ENCODE measurements at regions not wholly inside any gene's neighbourhood (a gene's known extent, or its start where the extent isn't known, plus 50 kb on each side); places are given as distances from the start of the nearest gene placed in this dataset.

DNA sequence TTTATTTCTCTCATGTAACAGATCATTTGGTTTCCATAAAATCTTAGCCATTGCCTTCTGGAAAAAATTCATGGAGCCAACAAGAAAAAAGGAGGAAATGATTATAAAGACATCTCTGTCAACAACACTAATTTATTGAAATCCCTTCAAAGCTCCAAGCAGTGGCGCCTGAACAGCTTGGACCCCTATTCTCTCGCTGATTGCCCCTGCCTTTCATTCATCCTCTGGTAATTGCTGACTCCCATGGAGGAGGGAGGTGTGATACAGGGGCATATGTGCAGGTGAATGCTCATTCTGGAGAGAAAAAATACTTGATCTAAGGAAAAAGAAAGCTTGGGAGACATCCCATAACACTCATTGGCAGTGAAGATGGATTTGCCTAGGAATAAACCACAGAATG lies 345.5 kb downstream of the FGFR2 start:
- H3K27me3 ChIP-seq (replicated peaks in 1 of 4; ENCODE audit: control extremely low read depth in 1 of 4, control insufficient read depth in 3 of 4, insufficient read depth in 4 of 4, low read length in 3 of 4), result no peaks in the 10 kb centered on the region

DNA sequence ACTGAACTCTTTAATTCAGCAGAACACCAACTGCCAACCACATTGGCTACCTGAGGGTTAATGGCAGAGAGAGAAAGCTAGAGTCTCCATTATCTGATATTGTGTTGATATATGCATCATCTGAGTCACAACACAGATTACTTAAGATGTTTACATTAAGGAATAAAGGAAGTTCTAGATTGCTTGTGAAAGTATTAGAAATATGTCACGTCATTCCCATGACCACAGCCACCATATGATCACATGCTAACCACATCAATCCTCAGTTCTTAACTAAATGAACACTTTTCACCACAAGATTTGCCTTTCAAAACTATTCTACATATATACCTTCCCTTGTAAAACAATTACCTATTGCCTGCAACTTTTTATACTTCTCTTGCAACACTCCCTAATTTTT lies 337.9 kb downstream of the FGFR2 start:
- ChIA-PET CTCF (no interaction called here), POLR2A (no interaction called here)
- H3K4me1 ChIP-seq (ENCODE audit: control insufficient read depth in 2 of 2, insufficient read depth in 2 of 2, low read length in 2 of 2), result no peaks in the 10 kb centered on the region
- H3K4me2 ChIP-seq (replicated peaks; ENCODE audit: low read depth, low read length, poor library complexity, severe bottlenecking), result no peak overlapping the region
- H3K27ac Mint-ChIP-seq, result no peak overlapping the region
- H3K4me3 Mint-ChIP-seq, result no peak overlapping the region
- ATAC-seq (ENCODE audit: low read depth), result no peak
- no peaks in the 10 kb centered on the region for H3K9me3 Mint-ChIP-seq (ENCODE audit: insufficient read depth)
- no peak overlapping the region for H2AFZ ChIP-seq (ENCODE audit: insufficient read depth, low read depth, low read length, poor library complexity, severe bottlenecking)
- no peaks in the 10 kb centered on the region for H3K36me3 ChIP-seq (replicated peaks in 1 of 2; ENCODE audit: control extremely low read depth in 1 of 2, control insufficient read depth in 1 of 2, extremely low read depth in 1 of 2, insufficient read depth in 2 of 2, low read length in 1 of 2)
- no peak for TF ChIP-seq CTCF (IDR thresholded peaks at IDR 0.05)
- no peak for TF ChIP-seq EZH2 (IDR thresholded peaks at IDR 0.05; ENCODE audit: borderline replicate concordance, insufficient read depth, low read depth, low read length, poor library complexity, severe bottlenecking)
- no peaks in the 10 kb centered on the region for H3K79me2 ChIP-seq (ENCODE audit: control insufficient read depth, insufficient read depth, low read length)
- no peaks in the 10 kb centered on the region for H3K27me3 ChIP-seq (replicated peaks in 1 of 4; ENCODE audit: control extremely low read depth in 1 of 4, control insufficient read depth in 3 of 4, insufficient read depth in 4 of 4, low read length in 3 of 4)
- no peak for DNase-seq
- WGBS (ENCODE audit: insufficient coverage), result no CpG with 5 or more reads among the region's 1 CpG
- no peaks in the 10 kb centered on the region for H3K4me1 Mint-ChIP-seq
- H3K27me3 Mint-ChIP-seq, result no peaks in the 10 kb centered on the region
- intact Hi-C loops (cut with micrococcal nuclease), result no loop called here
- H3K9ac ChIP-seq (ENCODE audit: low read length), result no peak overlapping the region
- H3K4me3 ChIP-seq (ENCODE audit: control extremely low read depth in 1 of 5, extremely low read depth in 1 of 5, insufficient read depth in 1 of 5, low read depth in 2 of 5, low read length in 4 of 5), result no peak overlapping the region
- H4K20me1 ChIP-seq (ENCODE audit: control insufficient read depth, insufficient read depth, low read length, poor library complexity, severe bottlenecking), result no peaks in the 10 kb centered on the region
- no peak overlapping the region for H3K27ac ChIP-seq (ENCODE audit: low read length in 2 of 2)
- H3K9me3 ChIP-seq (ENCODE audit: control extremely low read depth in 1 of 3, control insufficient read depth in 2 of 3, insufficient read depth in 1 of 3, low read length in 2 of 3), result peaks cover 0 to 6% (median 0%) of the 10 kb centered on the region in 3 donors

More for the DNA sequence above, 345.5 kb downstream of the FGFR2 start:
- no peak overlapping the region for H3K4me3 ChIP-seq (ENCODE audit: control extremely low read depth in 1 of 5, extremely low read depth in 1 of 5, insufficient read depth in 1 of 5, low read depth in 2 of 5, low read length in 4 of 5)
- intact Hi-C loops (cut with micrococcal nuclease), result no loop called here
- no peaks in the 10 kb centered on the region for H3K36me3 ChIP-seq (replicated peaks in 1 of 2; ENCODE audit: control extremely low read depth in 1 of 2, control insufficient read depth in 1 of 2, extremely low read depth in 1 of 2, insufficient read depth in 2 of 2, low read length in 1 of 2)
- no peaks in the 10 kb centered on the region for H3K4me1 Mint-ChIP-seq
- ChIA-PET CTCF (no interaction called here), POLR2A (no interaction called here)
- H3K9me3 ChIP-seq (ENCODE audit: control extremely low read depth in 1 of 3, control insufficient read depth in 2 of 3, insufficient read depth in 1 of 3, low read length in 2 of 3), result no peaks in the 10 kb centered on the region
- H3K9me3 Mint-ChIP-seq (ENCODE audit: insufficient read depth), result peaks cover 3% of the 10 kb centered on the region
- no peak overlapping the region for H3K27ac ChIP-seq (ENCODE audit: low read length in 2 of 2)
- no peak overlapping the region for H3K27ac Mint-ChIP-seq
- H3K9ac ChIP-seq (ENCODE audit: low read length), result no peak overlapping the region
- no peak overlapping the region for H3K4me2 ChIP-seq (replicated peaks; ENCODE audit: low read depth, low read length, poor library complexity, severe bottlenecking)
- no peaks in the 10 kb centered on the region for H3K79me2 ChIP-seq (ENCODE audit: control insufficient read depth, insufficient read depth, low read length)
- no peaks in the 10 kb centered on the region for H4K20me1 ChIP-seq (ENCODE audit: control insufficient read depth, insufficient read depth, low read length, poor library complexity, severe bottlenecking)
- DNase-seq, result no peak
- H3K27me3 Mint-ChIP-seq, result peaks cover 3% of the 10 kb centered on the region
- TF ChIP-seq CTCF (IDR thresholded peaks at IDR 0.05), result no peak
- no peak for TF ChIP-seq EZH2 (IDR thresholded peaks at IDR 0.05; ENCODE audit: borderline replicate concordance, insufficient read depth, low read depth, low read length, poor library complexity, severe bottlenecking)
- H3K4me1 ChIP-seq (ENCODE audit: control insufficient read depth in 2 of 2, insufficient read depth in 2 of 2, low read length in 2 of 2), result no peaks in the 10 kb centered on the region
- H3K4me3 Mint-ChIP-seq, result no peak overlapping the region
- H2AFZ ChIP-seq (ENCODE audit: insufficient read depth, low read depth, low read length, poor library complexity, severe bottlenecking), result no peak overlapping the region
- no peak for ATAC-seq (ENCODE audit: low read depth)
- no CpG with 5 or more reads among the region's 2 CpGs for WGBS (ENCODE audit: insufficient coverage)

Data from B cell (primary cell).